Thoracic aorta (tissue), 2 donors: ENCODE measurements at regions not wholly inside any gene's neighbourhood (a gene's known extent, or its start where the extent isn't known, plus 50 kb on each side); places are given as distances from the start of the nearest gene placed in this dataset.
"Not testable (repeated sequence)": the region's sequence is repeated elsewhere in the genome, so short reads cannot be mapped to it uniquely, and the experiment has no call there.

Experiments
- ATAC-seq: fragments of 150-250 bp; one replicate; pipeline ENCODE4 v1.8.0; 2017; ENCODE audit warnings: low read depth; ENCODE audit not compliant: insufficient number of reproducible peaks, low FRiP score
- DNase-seq: peaks from one replicate; pipeline ENCODE4 v3.0.0-alpha.2; 2020; ENCODE audit warnings: low spot score
- H3K27ac ChIP-seq, 2 donors: fragments of 200-600 bp; sonication (generic); 1 replicate in 1 of 2; 2 replicates in 1 of 2; pipeline ENCODE4 v1.5.1; 2016; ENCODE audit warnings: mild to moderate bottlenecking in 2 of 2, moderate library complexity in 2 of 2
- H3K27me3 ChIP-seq: fragments of 200-600 bp; sonication (generic); replicated peaks from 2 replicates; pipeline ENCODE4 v1.6.0; 2016; ENCODE audit warnings: mild to moderate bottlenecking; ENCODE audit not compliant: insufficient read depth
- H3K36me3 ChIP-seq: fragments of 200-600 bp; sonication (generic); one replicate; pipeline ENCODE4 v1.5.1; 2016
- H3K4me1 ChIP-seq, 2 donors: fragments of 200-600 bp; sonication (generic); 1 replicate in 1 of 2; 2 replicates in 1 of 2; pipeline versions ENCODE4 v1.5.1 to v1.6.0; 2016; ENCODE audit warnings: low read depth in 2 of 2, mild to moderate bottlenecking in 1 of 2; ENCODE audit not compliant: control insufficient read depth in 1 of 2
- H3K4me3 ChIP-seq: fragments of 200-600 bp; sonication (generic); 2 replicates; pipeline ENCODE4 v1.5.1; 2016; ENCODE audit warnings: mild to moderate bottlenecking
- H3K9me3 ChIP-seq: fragments of 200-600 bp; sonication (generic); 2 replicates; pipeline ENCODE4 v1.5.1; 2016
- TF ChIP-seq, protein P1 (sequence below): fragments of 200-600 bp; sonication (generic); IDR thresholded peaks from one replicate; pipeline ENCODE4 v1.5.1; 2019; ENCODE audit warnings: antibody characterized with exemption

DNA sequence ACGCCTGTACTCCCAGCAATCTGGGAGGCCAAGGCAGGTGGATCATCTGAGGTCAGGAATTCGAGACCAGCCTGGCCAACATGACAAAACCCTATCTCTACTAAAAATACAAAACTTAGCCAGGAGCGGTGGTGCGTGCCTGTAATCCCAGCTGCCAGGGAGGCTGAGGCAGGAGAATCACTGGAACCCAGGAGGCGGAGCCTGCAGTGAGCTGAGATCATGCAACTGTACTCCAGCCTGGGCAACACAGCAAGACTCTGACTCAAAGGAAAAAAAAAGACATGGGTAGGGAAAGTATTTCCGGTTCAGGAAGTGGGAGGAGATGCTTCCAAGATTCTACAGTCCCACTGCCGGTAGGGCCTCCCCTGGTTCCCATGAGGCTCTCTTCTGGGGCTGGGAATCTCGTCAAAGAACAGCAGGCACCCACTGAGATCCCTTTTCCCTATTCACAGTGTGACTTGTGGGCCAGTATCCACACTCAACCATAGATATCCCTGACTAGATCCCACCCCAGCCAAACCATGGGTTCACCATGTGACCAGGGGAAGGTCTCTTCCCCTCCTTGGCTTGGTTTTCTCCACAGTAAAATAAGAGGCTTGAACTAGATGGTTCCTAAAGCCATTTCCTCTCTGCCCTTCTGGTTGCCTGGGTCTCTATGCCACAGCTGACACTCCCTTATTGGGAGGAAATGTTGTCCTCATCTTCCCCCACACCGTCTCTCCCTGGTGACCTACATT is 443.3 kb downstream of the BUD13 start:
- no peak overlapping the region for H3K4me3 ChIP-seq
- no peak overlapping the region for H3K27ac ChIP-seq
- no peaks in the 10 kb centered on the region for H3K4me1 ChIP-seq
- no peaks in the 10 kb centered on the region for H3K36me3 ChIP-seq
- H3K9me3 ChIP-seq = no peaks in the 10 kb centered on the region
- no peaks in the 10 kb centered on the region for H3K27me3 ChIP-seq
- no peak for ATAC-seq
- no peak for DNase-seq
- TF ChIP-seq, protein P1, sequence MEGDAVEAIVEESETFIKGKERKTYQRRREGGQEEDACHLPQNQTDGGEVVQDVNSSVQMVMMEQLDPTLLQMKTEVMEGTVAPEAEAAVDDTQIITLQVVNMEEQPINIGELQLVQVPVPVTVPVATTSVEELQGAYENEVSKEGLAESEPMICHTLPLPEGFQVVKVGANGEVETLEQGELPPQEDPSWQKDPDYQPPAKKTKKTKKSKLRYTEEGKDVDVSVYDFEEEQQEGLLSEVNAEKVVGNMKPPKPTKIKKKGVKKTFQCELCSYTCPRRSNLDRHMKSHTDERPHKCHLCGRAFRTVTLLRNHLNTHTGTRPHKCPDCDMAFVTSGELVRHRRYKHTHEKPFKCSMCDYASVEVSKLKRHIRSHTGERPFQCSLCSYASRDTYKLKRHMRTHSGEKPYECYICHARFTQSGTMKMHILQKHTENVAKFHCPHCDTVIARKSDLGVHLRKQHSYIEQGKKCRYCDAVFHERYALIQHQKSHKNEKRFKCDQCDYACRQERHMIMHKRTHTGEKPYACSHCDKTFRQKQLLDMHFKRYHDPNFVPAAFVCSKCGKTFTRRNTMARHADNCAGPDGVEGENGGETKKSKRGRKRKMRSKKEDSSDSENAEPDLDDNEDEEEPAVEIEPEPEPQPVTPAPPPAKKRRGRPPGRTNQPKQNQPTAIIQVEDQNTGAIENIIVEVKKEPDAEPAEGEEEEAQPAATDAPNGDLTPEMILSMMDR = no peak

- TF ChIP-seq, protein P1 = no peak
- Histone ChIP-seq H3K4me3 (no peak overlapping the region), H3K4me1 (no peaks in the 10 kb centered on the region), H3K36me3 (no peaks in the 10 kb centered on the region), H3K27me3 (no peaks in the 10 kb centered on the region), H3K9me3 (no peaks in the 10 kb centered on the region), H3K27ac (no peak overlapping the region)
- DNase-seq (no peak), ATAC-seq (no peak)
These were observed 443.9 kb downstream of the BUD13 start for GRCh38 chr11:116328851-116329250.

- ATAC-seq (no peak), DNase-seq (no peak)
- no peak overlapping the region for H3K27ac ChIP-seq
- no peaks in the 10 kb centered on the region for H3K4me1 ChIP-seq
- TF ChIP-seq, protein P1 = no peak
- no peaks in the 10 kb centered on the region for H3K27me3 ChIP-seq
- H3K36me3 ChIP-seq = no peaks in the 10 kb centered on the region
- no peak overlapping the region for H3K4me3 ChIP-seq
- no peaks in the 10 kb centered on the region for H3K9me3 ChIP-seq
These were observed 444.4 kb downstream of the BUD13 start for GRCh38 chr11:116328391-116328790.

- no peak overlapping the region for H3K4me3 ChIP-seq
- H3K4me1 ChIP-seq = no peaks in the 10 kb centered on the region
- H3K9me3 ChIP-seq = no peaks in the 10 kb centered on the region
- H3K27me3 ChIP-seq = no peaks in the 10 kb centered on the region
- no peaks in the 10 kb centered on the region for H3K36me3 ChIP-seq
- ATAC-seq = no peak
- no peak for DNase-seq
- TF ChIP-seq, protein P1 = no peak
- H3K27ac ChIP-seq = no peak overlapping the region
These were observed 446.6 kb downstream of the BUD13 start for GRCh38 chr11:116326146-116326545.

GRCh38 chr11:116325247-116325646 is 447.5 kb downstream of the BUD13 start:
- no peaks in the 10 kb centered on the region for H3K4me1 ChIP-seq
- H3K27ac ChIP-seq = no peak overlapping the region
- no peaks in the 10 kb centered on the region for H3K9me3 ChIP-seq
- DNase-seq (no peak), ATAC-seq (no peak)
- H3K4me3 ChIP-seq = no peak overlapping the region
- no peaks in the 10 kb centered on the region for H3K36me3 ChIP-seq
- TF ChIP-seq, protein P1 = no peak
- no peaks in the 10 kb centered on the region for H3K27me3 ChIP-seq

- not testable (repeated sequence) for H3K9me3 ChIP-seq, H3K4me1 ChIP-seq, H3K27me3 ChIP-seq, H3K27ac ChIP-seq, DNase-seq, H3K36me3 ChIP-seq, ATAC-seq, H3K4me3 ChIP-seq
These were observed 448.7 kb downstream of the BUD13 start for GRCh38 chr11:116324077-116324476.
